Body of pancreas (tissue), 4 donors: ENCODE measurements at regions not wholly inside any gene's neighbourhood (a gene's known extent, or its start where the extent isn't known, plus 50 kb on each side); places are given as distances from the start of the nearest gene placed in this dataset.

Source experiments
- ATAC-seq: fragments of 150-250 bp; one replicate; pipeline ENCODE4 v1.9.1; 2016
- DNase-seq, 4 donors: peaks; one replicate each; pipeline ENCODE4 v3.0.0-alpha.2; 2019
- H3K27ac ChIP-seq, 4 donors: fragments of 200-600 bp; sonication (generic); 1 replicate in 3 of 4; 2 replicates in 1 of 4; pipeline versions ENCODE4 v1.5.1 to v1.6.1; 2016 to 2019; ENCODE audit warnings: mild to moderate bottlenecking in 1 of 4, mixed read lengths in 1 of 4, moderate library complexity in 1 of 4
- H3K27me3 ChIP-seq, 2 donors: fragments of 200-600 bp; sonication (generic); one replicate each; pipeline ENCODE4 v1.6.0; 2016; ENCODE audit warnings: mild to moderate bottlenecking in 1 of 2
- H3K36me3 ChIP-seq, 2 donors: fragments of 200-600 bp; sonication (generic); replicated peaks in 1 of 2; 2 replicates each; pipeline ENCODE4 v1.5.1; 2016; ENCODE audit warnings: low read depth in 2 of 2; ENCODE audit not compliant: insufficient read depth in 1 of 2
- H3K4me1 ChIP-seq: fragments of 200-600 bp; sonication (generic); one replicate; pipeline ENCODE4 v1.6.0; 2016
- H3K4me3 ChIP-seq, 2 donors: fragments of 200-600 bp; sonication (generic); 1 replicate in 1 of 2; 2 replicates in 1 of 2; pipeline ENCODE4 v1.5.1; 2016 to 2019
- H3K9me3 ChIP-seq, 3 donors: fragments of 200-600 bp; sonication (generic); 1 replicate in 2 of 3; 2 replicates in 1 of 3; pipeline ENCODE4 v1.5.1; 2016
- POLR2A ChIP-seq, 3 donors: fragments of 450-650 bp; IDR thresholded peaks; one replicate each; pipeline ENCODE4 v1.6.1; 2016; ENCODE audit warnings: antibody characterized with exemption in 3 of 3, mild to moderate bottlenecking in 2 of 3
- WGBS, 2 donors: methylation state at CpG; one replicate each; pipeline ENCODE4 v1.1.5; 2017; 5-methylcytosine and 5-hydroxymethylcytosine counted together
- intact Hi-C: fragments of 100-400 bp; cut with DNase I; formaldehyde crosslinking; loops from one replicate; pipeline ENCODE4 v1.15.1; 2023
- TF ChIP-seq, protein P1 (sequence below), 7 experiments: fragments of 450-650 bp in 4 of 7; fragments of 200-600 bp in 3 of 7; sonication (generic) in 3 of 7; IDR thresholded peaks; one replicate each; pipeline ENCODE4 v1.5.1; 2016 to 2019; ENCODE audit warnings: antibody characterized with exemption in 7 of 7

DNA sequence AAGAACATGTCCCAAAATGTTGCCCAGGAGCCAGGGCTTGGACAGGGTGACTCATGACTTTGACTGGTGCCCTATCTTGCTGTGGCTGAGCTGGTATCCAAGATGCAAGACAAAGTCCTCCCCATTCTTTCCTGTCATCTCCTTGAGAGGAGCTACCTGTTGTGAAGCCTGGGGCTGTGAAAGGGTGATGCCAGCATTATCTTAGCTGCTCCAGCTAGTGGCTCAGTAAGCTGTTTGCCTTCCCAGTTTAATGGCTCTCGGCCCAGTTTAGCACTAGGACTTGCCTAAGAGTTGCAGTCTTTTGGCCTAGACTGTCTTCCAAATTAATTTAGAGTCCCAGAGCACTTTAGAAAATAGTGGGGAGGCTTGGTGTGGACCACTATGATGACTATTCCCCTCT is 424.3 kb upstream of the NRG3 start:
- TF ChIP-seq, protein P1, sequence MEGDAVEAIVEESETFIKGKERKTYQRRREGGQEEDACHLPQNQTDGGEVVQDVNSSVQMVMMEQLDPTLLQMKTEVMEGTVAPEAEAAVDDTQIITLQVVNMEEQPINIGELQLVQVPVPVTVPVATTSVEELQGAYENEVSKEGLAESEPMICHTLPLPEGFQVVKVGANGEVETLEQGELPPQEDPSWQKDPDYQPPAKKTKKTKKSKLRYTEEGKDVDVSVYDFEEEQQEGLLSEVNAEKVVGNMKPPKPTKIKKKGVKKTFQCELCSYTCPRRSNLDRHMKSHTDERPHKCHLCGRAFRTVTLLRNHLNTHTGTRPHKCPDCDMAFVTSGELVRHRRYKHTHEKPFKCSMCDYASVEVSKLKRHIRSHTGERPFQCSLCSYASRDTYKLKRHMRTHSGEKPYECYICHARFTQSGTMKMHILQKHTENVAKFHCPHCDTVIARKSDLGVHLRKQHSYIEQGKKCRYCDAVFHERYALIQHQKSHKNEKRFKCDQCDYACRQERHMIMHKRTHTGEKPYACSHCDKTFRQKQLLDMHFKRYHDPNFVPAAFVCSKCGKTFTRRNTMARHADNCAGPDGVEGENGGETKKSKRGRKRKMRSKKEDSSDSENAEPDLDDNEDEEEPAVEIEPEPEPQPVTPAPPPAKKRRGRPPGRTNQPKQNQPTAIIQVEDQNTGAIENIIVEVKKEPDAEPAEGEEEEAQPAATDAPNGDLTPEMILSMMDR (IDR thresholded peaks at IDR 0.05), result no peak
- TF ChIP-seq POLR2A (IDR thresholded peaks at IDR 0.05), result no peak
- H3K4me1 ChIP-seq, result no peaks in the 10 kb centered on the region
- ATAC-seq, result no peak
- H3K9me3 ChIP-seq, result no peaks in the 10 kb centered on the region
- no peaks in the 10 kb centered on the region for H3K36me3 ChIP-seq
- no peak overlapping the region for H3K4me3 ChIP-seq
- H3K27ac ChIP-seq, result no peak overlapping the region
- H3K27me3 ChIP-seq, result no peaks in the 10 kb centered on the region
- WGBS, 2 donors, result 48 to 86% methylated on average over 1 of the region's 1 CpG
- no peak for DNase-seq
- intact Hi-C loops, result no loop called here

DNA sequence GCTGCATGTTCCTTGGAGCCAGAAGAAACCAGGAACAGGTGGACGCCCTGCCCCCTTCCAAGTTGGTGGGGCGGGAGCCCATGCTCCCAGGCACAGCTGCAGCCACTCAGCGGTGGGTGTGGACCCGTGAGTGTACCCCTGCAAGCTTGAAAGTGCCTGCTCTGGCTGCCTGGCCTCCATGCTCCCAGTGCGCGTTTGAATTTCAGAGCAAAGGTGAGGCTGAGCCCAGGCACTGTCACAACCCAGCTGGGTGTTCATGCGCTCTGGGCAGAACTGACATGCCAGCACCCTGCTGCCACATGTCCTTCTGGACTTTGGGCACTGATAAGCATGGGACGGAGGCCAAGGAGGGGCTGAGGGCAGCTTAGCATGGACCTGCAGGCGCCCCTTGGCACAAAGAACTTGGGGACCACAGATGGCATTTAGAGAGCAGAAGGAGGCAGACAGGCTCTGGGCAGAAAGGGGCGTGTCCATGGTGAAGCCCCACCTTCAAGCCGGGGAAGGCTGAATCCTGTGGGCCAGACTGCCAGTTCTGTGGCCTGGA is 402.0 kb upstream of the NRG3 start:
- Histone ChIP-seq H3K9me3 (peaks cover 0 to 14% (median 0%) of the 10 kb centered on the region in 3 donors), H3K36me3 (no peaks in the 10 kb centered on the region), H3K27me3 (no peaks in the 10 kb centered on the region), H3K27ac (no peak overlapping the region), H3K4me1 (no peaks in the 10 kb centered on the region), H3K4me3 (no peak overlapping the region)
- ATAC-seq, result no peak
- intact Hi-C loops, result no loop called here
- DNase-seq, result no peak
- 58 to 72% methylated on average over 3 to 8 of the region's 11 CpGs for WGBS, 2 donors
- no peak for TF ChIP-seq POLR2A (IDR thresholded peaks at IDR 0.05)
- TF ChIP-seq, protein P1 (IDR thresholded peaks at IDR 0.05), result no peak

DNA sequence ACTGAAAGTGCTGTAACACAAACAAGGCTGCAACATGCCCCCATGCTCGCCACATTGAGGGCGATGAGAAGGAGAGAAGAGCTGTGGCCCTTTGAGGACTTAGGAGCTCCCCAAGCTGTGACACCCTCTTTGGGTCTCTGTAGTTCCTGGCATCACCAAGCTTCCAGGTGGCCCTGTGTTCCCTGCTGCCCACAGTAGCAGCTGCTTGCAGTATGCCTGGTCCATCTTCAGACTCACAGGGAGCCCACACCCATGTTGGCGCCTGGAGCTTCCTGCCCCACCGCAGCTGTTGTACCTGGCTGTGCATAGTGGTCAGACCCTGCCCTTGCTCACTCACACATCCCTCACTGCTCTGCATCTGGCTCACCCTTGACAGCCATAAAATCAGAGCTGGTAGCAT is 401.2 kb upstream of the NRG3 start:
- H3K9me3 ChIP-seq, result peaks cover 0 to 14% (median 0%) of the 10 kb centered on the region in 3 donors
- ATAC-seq (no peak), DNase-seq (peak in 1 of 4 donors; percentile 9)
- H3K4me3 ChIP-seq, result no peak overlapping the region
- WGBS, 2 donors, result 76 to 77% methylated on average over 3 to 4 of the region's 4 CpGs
- no peaks in the 10 kb centered on the region for H3K27me3 ChIP-seq
- H3K36me3 ChIP-seq, result no peaks in the 10 kb centered on the region
- H3K27ac ChIP-seq, result no peak overlapping the region
- H3K4me1 ChIP-seq, result no peaks in the 10 kb centered on the region
- no peak for TF ChIP-seq POLR2A (IDR thresholded peaks at IDR 0.05)
- TF ChIP-seq, protein P1 (IDR thresholded peaks at IDR 0.05), result no peak
- intact Hi-C loops, result no loop called here

DNA sequence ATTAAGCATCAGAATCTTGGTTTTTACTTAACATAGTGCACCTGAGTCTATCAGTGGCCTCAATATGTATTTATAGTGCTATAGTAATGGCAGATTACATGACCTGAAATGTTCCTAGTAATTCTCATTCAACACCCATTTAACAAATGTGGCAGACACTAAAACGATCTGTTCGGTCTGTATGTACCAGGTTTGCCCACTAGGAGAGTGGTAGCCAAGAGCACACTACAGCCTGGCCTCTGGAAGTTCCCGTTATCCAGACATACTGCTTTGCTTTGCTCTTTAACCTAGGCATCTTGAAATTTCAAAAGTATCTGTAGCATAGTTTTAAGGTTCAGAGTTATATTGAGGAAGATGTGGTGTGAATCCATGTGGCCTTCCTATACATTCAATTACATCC is 395.7 kb upstream of the NRG3 start:
- no peaks in the 10 kb centered on the region for H3K9me3 ChIP-seq
- no peak overlapping the region for H3K4me3 ChIP-seq
- H3K36me3 ChIP-seq, result no peaks in the 10 kb centered on the region
- H3K27me3 ChIP-seq, result no peaks in the 10 kb centered on the region
- TF ChIP-seq, protein P1 (IDR thresholded peaks at IDR 0.05), result no peak
- TF ChIP-seq POLR2A (IDR thresholded peaks at IDR 0.05), result no peak
- ATAC-seq (no peak), DNase-seq (no peak)
- intact Hi-C loops, result no loop called here
- no peaks in the 10 kb centered on the region for H3K4me1 ChIP-seq
- no peak overlapping the region for H3K27ac ChIP-seq
- WGBS, 2 donors, result 66 to 70% methylated on average over 3 of the region's 3 CpGs

DNA sequence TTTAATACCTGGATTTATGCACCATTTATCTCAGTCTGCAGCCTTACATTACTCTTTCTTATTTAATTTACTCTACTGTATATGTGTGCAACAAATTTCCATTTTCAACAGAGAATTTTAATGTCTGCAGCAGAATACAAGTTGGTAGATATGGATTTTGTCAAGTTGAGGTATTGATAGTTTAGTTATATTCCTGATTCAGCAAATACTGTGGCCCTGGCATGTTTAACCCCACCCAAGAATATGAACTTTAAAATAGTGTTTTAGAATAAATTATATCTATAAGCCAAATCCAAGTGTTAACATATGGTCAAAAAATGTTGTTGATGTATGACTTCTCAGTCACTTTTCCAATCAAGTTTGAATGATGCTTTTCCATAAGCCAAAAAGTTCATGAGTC is 378.4 kb upstream of the NRG3 start:
- ATAC-seq, result no peak
- intact Hi-C loops, result no loop called here
- Histone ChIP-seq H3K27me3 (no peaks in the 10 kb centered on the region), H3K4me1 (no peaks in the 10 kb centered on the region), H3K36me3 (no peaks in the 10 kb centered on the region), H3K4me3 (no peak overlapping the region), H3K9me3 (no peaks in the 10 kb centered on the region), H3K27ac (no peak overlapping the region)
- TF ChIP-seq, protein P1 (IDR thresholded peaks at IDR 0.05), result no peak
- TF ChIP-seq POLR2A (IDR thresholded peaks at IDR 0.05), result no peak
- no peak for DNase-seq
